ENCODE measurements at regions not wholly inside any gene's neighbourhood (a gene's known extent, or its start where the extent isn't known, plus 50 kb on each side); places are given as distances from the start of the nearest gene placed in this dataset.
A peak's percentile ranks its signal among the peaks of the same experiment; 100 is the strongest.

DNA sequence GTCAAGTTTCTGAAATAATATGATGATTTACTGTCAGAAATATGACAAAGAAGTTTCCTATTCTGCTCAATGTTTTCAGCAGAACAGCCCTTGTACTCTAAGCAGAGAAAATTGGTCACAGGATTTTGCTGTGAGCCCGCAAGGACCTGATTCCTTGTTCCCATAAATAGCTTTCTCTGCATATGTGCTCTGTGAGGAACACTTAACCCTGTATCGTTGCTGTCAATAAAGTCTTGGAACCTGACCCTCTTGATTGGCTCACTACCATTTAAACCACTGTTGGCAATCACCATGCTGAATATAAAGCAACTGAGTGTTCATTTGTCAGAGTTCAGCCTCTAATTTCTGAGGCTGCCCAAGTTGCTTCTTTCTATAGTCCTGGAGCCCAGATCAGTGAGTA lies 158.2 kb upstream of the NOCT start:
- no peak overlapping the region for H3K4me3 ChIP-seq (ENCODE audit: control insufficient read depth in 2 of 3, extremely low read depth in 1 of 3, insufficient read depth in 2 of 3, low read depth in 1 of 3, low read length in 3 of 3)
- no peaks in the 10 kb centered on the region for H4K20me1 ChIP-seq (ENCODE audit: control insufficient read depth, extremely low read depth, insufficient read depth, low read length)
- no peak for DNase-seq (ENCODE audit: low read depth, low spot score)
- H3K36me3 ChIP-seq (ENCODE audit: control insufficient read depth in 2 of 2, extremely low read depth in 1 of 2, insufficient read depth in 2 of 2, low read length in 2 of 2): no peaks in the 10 kb centered on the region
- H3K27ac ChIP-seq (ENCODE audit: control insufficient read depth, insufficient read depth, low read length): no peak overlapping the region
- no peak overlapping the region for H3K4me2 ChIP-seq (ENCODE audit: control insufficient read depth, extremely low read depth, insufficient read depth, low read depth, low read length)
- H3K9me3 ChIP-seq (ENCODE audit: control insufficient read depth, low read depth, low read length): no peaks in the 10 kb centered on the region
- H3K9ac ChIP-seq (ENCODE audit: control insufficient read depth, extremely low read depth, insufficient read depth, low read length): no peak overlapping the region
- H3K9me1 ChIP-seq (ENCODE audit: control insufficient read depth, extremely low read depth, insufficient read depth, low read length): no peaks in the 10 kb centered on the region
- H3K4me1 ChIP-seq (ENCODE audit: control insufficient read depth, extremely low read depth, insufficient read depth, low read length): no peaks in the 10 kb centered on the region
- dilution Hi-C loops (cut with MboI; ENCODE audit: extremely low pct_ligation_motif_present, low sequenced_read_pairs): no loop called here
- H3K27me3 ChIP-seq (ENCODE audit: control insufficient read depth, extremely low read depth, insufficient read depth, low read length): no peaks in the 10 kb centered on the region
- no peak overlapping the region for H2AFZ ChIP-seq (ENCODE audit: control insufficient read depth, low read length)
- H3K79me2 ChIP-seq (ENCODE audit: control insufficient read depth, insufficient read depth, low read length): no peaks in the 10 kb centered on the region
- no peak for FAIRE-seq
- TF ChIP-seq EZH2 (IDR thresholded peaks at IDR 0.05; ENCODE audit: low read length): no peak
- TF ChIP-seq, protein P1, sequence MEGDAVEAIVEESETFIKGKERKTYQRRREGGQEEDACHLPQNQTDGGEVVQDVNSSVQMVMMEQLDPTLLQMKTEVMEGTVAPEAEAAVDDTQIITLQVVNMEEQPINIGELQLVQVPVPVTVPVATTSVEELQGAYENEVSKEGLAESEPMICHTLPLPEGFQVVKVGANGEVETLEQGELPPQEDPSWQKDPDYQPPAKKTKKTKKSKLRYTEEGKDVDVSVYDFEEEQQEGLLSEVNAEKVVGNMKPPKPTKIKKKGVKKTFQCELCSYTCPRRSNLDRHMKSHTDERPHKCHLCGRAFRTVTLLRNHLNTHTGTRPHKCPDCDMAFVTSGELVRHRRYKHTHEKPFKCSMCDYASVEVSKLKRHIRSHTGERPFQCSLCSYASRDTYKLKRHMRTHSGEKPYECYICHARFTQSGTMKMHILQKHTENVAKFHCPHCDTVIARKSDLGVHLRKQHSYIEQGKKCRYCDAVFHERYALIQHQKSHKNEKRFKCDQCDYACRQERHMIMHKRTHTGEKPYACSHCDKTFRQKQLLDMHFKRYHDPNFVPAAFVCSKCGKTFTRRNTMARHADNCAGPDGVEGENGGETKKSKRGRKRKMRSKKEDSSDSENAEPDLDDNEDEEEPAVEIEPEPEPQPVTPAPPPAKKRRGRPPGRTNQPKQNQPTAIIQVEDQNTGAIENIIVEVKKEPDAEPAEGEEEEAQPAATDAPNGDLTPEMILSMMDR (optimal IDR thresholded peaks at IDR 0.05 in 1 of 3, IDR thresholded peaks at IDR 0.05 in 1 of 3, conservative IDR thresholded peaks at IDR 0.05 in 1 of 3; ENCODE audit: extremely low read depth in 1 of 3, insufficient read depth in 2 of 3, low read length in 3 of 3): no peak

DNA sequence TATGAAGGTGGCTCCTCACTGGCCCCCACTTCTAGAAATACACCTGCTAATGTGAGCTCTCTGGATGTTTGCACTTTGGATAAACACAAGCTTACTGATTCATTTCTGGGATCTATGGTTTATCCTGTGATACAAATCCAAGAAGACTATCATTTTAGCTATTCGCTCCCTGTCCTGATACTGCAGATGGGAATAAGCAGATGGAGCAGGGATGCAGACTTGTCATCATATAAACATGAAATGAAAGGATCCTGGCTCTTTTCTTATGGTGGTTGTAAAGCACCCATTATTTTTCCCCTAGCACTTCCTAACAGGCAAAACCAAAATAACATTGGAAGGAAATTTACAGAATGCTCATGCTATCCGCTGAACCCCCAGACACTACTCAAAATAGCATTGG lies 162.9 kb upstream of the NOCT start:
- TF ChIP-seq, protein P1 (optimal IDR thresholded peaks at IDR 0.05 in 1 of 3, IDR thresholded peaks at IDR 0.05 in 1 of 3, conservative IDR thresholded peaks at IDR 0.05 in 1 of 3; ENCODE audit: extremely low read depth in 1 of 3, insufficient read depth in 2 of 3, low read length in 3 of 3): no peak
- TF ChIP-seq EZH2 (IDR thresholded peaks at IDR 0.05; ENCODE audit: low read length): no peak
- no peaks in the 10 kb centered on the region for H3K9me1 ChIP-seq (ENCODE audit: control insufficient read depth, extremely low read depth, insufficient read depth, low read length)
- H3K27ac ChIP-seq (ENCODE audit: control insufficient read depth, insufficient read depth, low read length): no peak overlapping the region
- H3K27me3 ChIP-seq (ENCODE audit: control insufficient read depth, extremely low read depth, insufficient read depth, low read length): no peaks in the 10 kb centered on the region
- peaks cover 8% of the 10 kb centered on the region for H3K4me1 ChIP-seq (ENCODE audit: control insufficient read depth, extremely low read depth, insufficient read depth, low read length)
- H3K36me3 ChIP-seq (ENCODE audit: control insufficient read depth in 2 of 2, extremely low read depth in 1 of 2, insufficient read depth in 2 of 2, low read length in 2 of 2): no peaks in the 10 kb centered on the region
- H3K9ac ChIP-seq (ENCODE audit: control insufficient read depth, extremely low read depth, insufficient read depth, low read length): no peak overlapping the region
- H3K79me2 ChIP-seq (ENCODE audit: control insufficient read depth, insufficient read depth, low read length): no peaks in the 10 kb centered on the region
- FAIRE-seq (no peak), DNase-seq (ENCODE audit: low read depth, low spot score) (no peak)
- no peaks in the 10 kb centered on the region for H3K9me3 ChIP-seq (ENCODE audit: control insufficient read depth, low read depth, low read length)
- dilution Hi-C loops (cut with MboI; ENCODE audit: extremely low pct_ligation_motif_present, low sequenced_read_pairs): no loop called here
- no peak overlapping the region for H3K4me3 ChIP-seq (ENCODE audit: control insufficient read depth in 2 of 3, extremely low read depth in 1 of 3, insufficient read depth in 2 of 3, low read depth in 1 of 3, low read length in 3 of 3)
- H3K4me2 ChIP-seq (ENCODE audit: control insufficient read depth, extremely low read depth, insufficient read depth, low read depth, low read length): peak overlapping the region; percentile 72
- H4K20me1 ChIP-seq (ENCODE audit: control insufficient read depth, extremely low read depth, insufficient read depth, low read length): no peaks in the 10 kb centered on the region
- no peak overlapping the region for H2AFZ ChIP-seq (ENCODE audit: control insufficient read depth, low read length)
